ENCODE measurements at regions not wholly inside any gene's neighbourhood (a gene's known extent, or its start where the extent isn't known, plus 50 kb on each side); places are given as distances from the start of the nearest gene placed in this dataset.

- TF ChIP-seq CTCF (IDR thresholded peaks at IDR 0.05; ENCODE audit: poor library complexity, severe bottlenecking): no peak
- Histone ChIP-seq H3K4me3 (ENCODE audit: severe bottlenecking) (no peak overlapping the region), H3K27ac (ENCODE audit: poor library complexity, severe bottlenecking) (no peak overlapping the region), H3K27me3 (ENCODE audit: insufficient read depth, poor library complexity, severe bottlenecking) (no peaks in the 10 kb centered on the region), H3K36me3 (ENCODE audit: low read depth) (no peaks in the 10 kb centered on the region), H3K4me1 (ENCODE audit: insufficient read depth, poor library complexity, severe bottlenecking) (no peaks in the 10 kb centered on the region), H3K9me3 (ENCODE audit: severe bottlenecking) (peaks cover 2% of the 10 kb centered on the region)
- no peak for ATAC-seq (ENCODE audit: low read depth)
- no peak for DNase-seq (ENCODE audit: low spot score)
Measured at GRCh38 chr3:72203613-72204349, 418.8 kb upstream of the PROK2 start.

GRCh38 chr3:72203105-72203504 is 418.2 kb upstream of the PROK2 start:
- Histone ChIP-seq H3K36me3 (ENCODE audit: low read depth) (no peaks in the 10 kb centered on the region), H3K27ac (ENCODE audit: poor library complexity, severe bottlenecking) (no peak overlapping the region), H3K27me3 (ENCODE audit: insufficient read depth, poor library complexity, severe bottlenecking) (no peaks in the 10 kb centered on the region), H3K4me1 (ENCODE audit: insufficient read depth, poor library complexity, severe bottlenecking) (no peaks in the 10 kb centered on the region), H3K9me3 (ENCODE audit: severe bottlenecking) (peaks cover 2% of the 10 kb centered on the region), H3K4me3 (ENCODE audit: severe bottlenecking) (no peak overlapping the region)
- no peak for TF ChIP-seq CTCF (IDR thresholded peaks at IDR 0.05; ENCODE audit: poor library complexity, severe bottlenecking)
- ATAC-seq (ENCODE audit: low read depth) (no peak), DNase-seq (ENCODE audit: low spot score) (no peak)

- ATAC-seq (ENCODE audit: low read depth): no peak
- Histone ChIP-seq H3K9me3 (ENCODE audit: severe bottlenecking) (peaks cover 2% of the 10 kb centered on the region), H3K4me3 (ENCODE audit: severe bottlenecking) (no peak overlapping the region), H3K27ac (ENCODE audit: poor library complexity, severe bottlenecking) (no peak overlapping the region), H3K27me3 (ENCODE audit: insufficient read depth, poor library complexity, severe bottlenecking) (peaks cover 6% of the 10 kb centered on the region), H3K4me1 (ENCODE audit: insufficient read depth, poor library complexity, severe bottlenecking) (no peaks in the 10 kb centered on the region), H3K36me3 (ENCODE audit: low read depth) (no peaks in the 10 kb centered on the region)
- DNase-seq (ENCODE audit: low spot score): no peak
- TF ChIP-seq CTCF (IDR thresholded peaks at IDR 0.05; ENCODE audit: poor library complexity, severe bottlenecking): no peak
Measured at GRCh38 chr3:72200332-72200731, 415.4 kb upstream of the PROK2 start.

GRCh38 chr3:72199530-72199929 is 414.6 kb upstream of the PROK2 start:
- no peaks in the 10 kb centered on the region for H3K4me1 ChIP-seq (ENCODE audit: insufficient read depth, poor library complexity, severe bottlenecking)
- DNase-seq (ENCODE audit: low spot score): no peak
- H3K9me3 ChIP-seq (ENCODE audit: severe bottlenecking): peaks cover 2% of the 10 kb centered on the region
- no peak for TF ChIP-seq CTCF (IDR thresholded peaks at IDR 0.05; ENCODE audit: poor library complexity, severe bottlenecking)
- no peaks in the 10 kb centered on the region for H3K36me3 ChIP-seq (ENCODE audit: low read depth)
- H3K27ac ChIP-seq (ENCODE audit: poor library complexity, severe bottlenecking): no peak overlapping the region
- no peak overlapping the region for H3K4me3 ChIP-seq (ENCODE audit: severe bottlenecking)
- peaks cover 6% of the 10 kb centered on the region for H3K27me3 ChIP-seq (ENCODE audit: insufficient read depth, poor library complexity, severe bottlenecking)
- no peak for ATAC-seq (ENCODE audit: low read depth)

GRCh38 chr3:72196377-72196929 is 411.5 kb upstream of the PROK2 start:
- peaks cover 2% of the 10 kb centered on the region for H3K9me3 ChIP-seq (ENCODE audit: severe bottlenecking)
- H3K27ac ChIP-seq (ENCODE audit: poor library complexity, severe bottlenecking): no peak overlapping the region
- H3K36me3 ChIP-seq (ENCODE audit: low read depth): no peaks in the 10 kb centered on the region
- DNase-seq (ENCODE audit: low spot score) (no peak), ATAC-seq (ENCODE audit: low read depth) (no peak)
- no peak for TF ChIP-seq CTCF (IDR thresholded peaks at IDR 0.05; ENCODE audit: poor library complexity, severe bottlenecking)
- H3K27me3 ChIP-seq (ENCODE audit: insufficient read depth, poor library complexity, severe bottlenecking): peaks cover 6% of the 10 kb centered on the region
- H3K4me1 ChIP-seq (ENCODE audit: insufficient read depth, poor library complexity, severe bottlenecking): no peaks in the 10 kb centered on the region
- no peak overlapping the region for H3K4me3 ChIP-seq (ENCODE audit: severe bottlenecking)
